ENCODE measurements at regions not wholly inside any gene's neighbourhood (a gene's known extent, or its start where the extent isn't known, plus 50 kb on each side); places are given as distances from the start of the nearest gene placed in this dataset.

- FAIRE-seq = no peak
- DNase-seq (ENCODE audit: insufficient read length, low spot score) = no peak
- no peak for TF ChIP-seq POU2F2 (IDR thresholded peaks at IDR 0.05; ENCODE audit: low read depth, low read length)
- no peak for TF ChIP-seq POLR2A (IDR thresholded peaks at IDR 0.05; ENCODE audit: low read depth, low read length)
- TF ChIP-seq SPI1 (IDR thresholded peaks at IDR 0.05; ENCODE audit: low read depth, low read length) = no peak
- TF ChIP-seq PAX5 (IDR thresholded peaks at IDR 0.05; ENCODE audit: insufficient read depth, low read length, severe bottlenecking) = no peak
- no peak for TF ChIP-seq POLR2AphosphoS5 (IDR thresholded peaks at IDR 0.05; ENCODE audit: low read depth, low read length)
- TF ChIP-seq TAF1 (IDR thresholded peaks at IDR 0.05; ENCODE audit: low read depth, low read length) = no peak
Observed at GRCh38 chr3:84789961-84790360, 168.8 kb upstream of the CADM2 start.

- FAIRE-seq = no peak
- DNase-seq (ENCODE audit: insufficient read length, low spot score) = no peak
- TF ChIP-seq POLR2A (IDR thresholded peaks at IDR 0.05; ENCODE audit: low read depth, low read length) (no peak), POLR2AphosphoS5 (IDR thresholded peaks at IDR 0.05; ENCODE audit: low read depth, low read length) (no peak), TAF1 (IDR thresholded peaks at IDR 0.05; ENCODE audit: low read depth, low read length) (no peak), PAX5 (IDR thresholded peaks at IDR 0.05; ENCODE audit: insufficient read depth, low read length, severe bottlenecking) (no peak), POU2F2 (IDR thresholded peaks at IDR 0.05; ENCODE audit: low read depth, low read length) (no peak), SPI1 (IDR thresholded peaks at IDR 0.05; ENCODE audit: low read depth, low read length) (no peak)
Observed at GRCh38 chr3:84806958-84807357, 151.8 kb upstream of the CADM2 start.

DNA sequence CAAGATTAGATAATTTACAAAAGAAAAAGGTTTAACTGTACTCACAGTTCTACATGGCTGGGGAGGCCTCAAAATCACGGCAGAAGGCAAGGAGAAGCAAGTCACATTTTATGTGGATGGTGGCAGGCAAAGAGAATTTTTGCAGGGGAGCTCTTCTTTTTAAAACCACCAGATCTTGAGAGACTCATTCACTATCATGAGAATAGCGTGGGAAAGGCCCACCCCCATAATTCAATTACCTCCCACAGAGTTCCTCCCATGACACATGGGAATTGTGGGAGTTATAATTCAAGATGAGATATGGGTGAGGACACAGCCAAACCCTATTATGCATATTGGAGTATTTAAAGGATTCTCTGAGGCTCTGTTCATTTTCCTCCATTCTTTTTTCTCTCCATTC, 138.7 kb upstream of the CADM2 start:
- no peak for TF ChIP-seq POU2F2 (IDR thresholded peaks at IDR 0.05; ENCODE audit: low read depth, low read length)
- no peak for TF ChIP-seq POLR2AphosphoS5 (IDR thresholded peaks at IDR 0.05; ENCODE audit: low read depth, low read length)
- no peak for TF ChIP-seq POLR2A (IDR thresholded peaks at IDR 0.05; ENCODE audit: low read depth, low read length)
- FAIRE-seq = no peak
- no peak for DNase-seq (ENCODE audit: insufficient read length, low spot score)

GRCh38 chr3:84820906-84821305, 137.9 kb upstream of the CADM2 start:
- TF ChIP-seq PAX5 (IDR thresholded peaks at IDR 0.05; ENCODE audit: insufficient read depth, low read length, severe bottlenecking) = no peak
- FAIRE-seq (no peak), DNase-seq (ENCODE audit: insufficient read length, low spot score) (no peak)

DNA sequence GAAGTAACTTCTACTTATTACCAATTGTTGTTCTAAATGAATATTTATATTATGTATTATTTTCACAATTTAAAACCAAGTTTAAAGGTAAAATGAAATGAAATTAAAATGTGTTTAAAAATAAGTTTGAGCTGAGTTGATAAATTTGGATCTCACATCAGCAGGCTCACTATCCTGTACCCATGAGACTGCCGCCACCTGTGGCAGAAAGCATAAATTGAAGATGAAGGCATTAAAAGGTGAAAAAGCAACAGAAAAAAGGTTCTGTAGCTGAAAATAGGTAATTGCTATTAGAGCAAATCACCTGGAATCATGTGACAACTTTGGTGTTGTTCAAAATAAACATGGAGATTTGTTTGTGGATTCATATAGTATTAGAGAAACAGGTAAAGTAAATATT, 133.0 kb upstream of the CADM2 start:
- DNase-seq (ENCODE audit: insufficient read length, low spot score) = no peak
- no peak for FAIRE-seq
- TF ChIP-seq POLR2A (IDR thresholded peaks at IDR 0.05; ENCODE audit: low read depth, low read length) = no peak
- TF ChIP-seq PAX5 (IDR thresholded peaks at IDR 0.05; ENCODE audit: insufficient read depth, low read length, severe bottlenecking) = no peak
- no peak for TF ChIP-seq TAF1 (IDR thresholded peaks at IDR 0.05; ENCODE audit: low read depth, low read length)
- no peak for TF ChIP-seq POU2F2 (IDR thresholded peaks at IDR 0.05; ENCODE audit: low read depth, low read length)

GRCh38 chr3:84830476-84830875, 128.3 kb upstream of the CADM2 start:
- DNase-seq (ENCODE audit: insufficient read length, low spot score) = no peak
- TF ChIP-seq TAF1 (IDR thresholded peaks at IDR 0.05; ENCODE audit: low read depth, low read length) (no peak), POU2F2 (IDR thresholded peaks at IDR 0.05; ENCODE audit: low read depth, low read length) (no peak), PAX5 (IDR thresholded peaks at IDR 0.05; ENCODE audit: insufficient read depth, low read length, severe bottlenecking) (no peak), SPI1 (IDR thresholded peaks at IDR 0.05; ENCODE audit: low read depth, low read length) (no peak), POLR2AphosphoS5 (IDR thresholded peaks at IDR 0.05; ENCODE audit: low read depth, low read length) (no peak), POLR2A (IDR thresholded peaks at IDR 0.05; ENCODE audit: low read depth, low read length) (no peak)
- no peak for FAIRE-seq

GRCh38 chr3:84835366-84835765, 123.4 kb upstream of the CADM2 start:
- TF ChIP-seq TAF1 (IDR thresholded peaks at IDR 0.05; ENCODE audit: low read depth, low read length) = no peak
- no peak for TF ChIP-seq SPI1 (IDR thresholded peaks at IDR 0.05; ENCODE audit: low read depth, low read length)
- TF ChIP-seq POU2F2 (IDR thresholded peaks at IDR 0.05; ENCODE audit: low read depth, low read length) = no peak
- TF ChIP-seq PAX5 (IDR thresholded peaks at IDR 0.05; ENCODE audit: insufficient read depth, low read length, severe bottlenecking) = no peak
- no peak for TF ChIP-seq POLR2AphosphoS5 (IDR thresholded peaks at IDR 0.05; ENCODE audit: low read depth, low read length)
- no peak for TF ChIP-seq POLR2A (IDR thresholded peaks at IDR 0.05; ENCODE audit: low read depth, low read length)
- FAIRE-seq (no peak), DNase-seq (ENCODE audit: insufficient read length, low spot score) (no peak)

DNA sequence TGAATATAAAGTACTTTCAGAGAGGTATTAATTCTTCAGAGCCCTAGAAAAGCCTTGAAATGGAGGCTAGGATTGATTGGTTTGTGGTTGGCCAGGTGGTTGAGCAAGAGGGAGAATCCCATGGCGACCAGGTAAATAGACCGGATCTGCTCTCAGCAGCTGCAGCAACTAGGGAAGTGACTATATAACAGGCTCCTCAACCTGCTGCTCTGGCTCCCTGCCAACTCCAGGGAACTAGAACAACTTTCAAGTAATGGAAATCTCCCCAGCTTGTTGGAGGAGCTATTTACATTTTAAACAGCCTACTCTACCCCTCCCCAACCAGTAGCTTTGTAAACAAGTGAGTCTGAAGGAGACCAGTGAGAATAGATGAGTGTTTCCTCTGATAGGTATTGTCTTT, 121.8 kb upstream of the CADM2 start:
- FAIRE-seq (no peak), DNase-seq (ENCODE audit: insufficient read length, low spot score) (no peak)
- TF ChIP-seq POLR2A (IDR thresholded peaks at IDR 0.05; ENCODE audit: low read depth, low read length) = no peak
- no peak for TF ChIP-seq POLR2AphosphoS5 (IDR thresholded peaks at IDR 0.05; ENCODE audit: low read depth, low read length)
- TF ChIP-seq TAF1 (IDR thresholded peaks at IDR 0.05; ENCODE audit: low read depth, low read length) = no peak
- no peak for TF ChIP-seq PAX5 (IDR thresholded peaks at IDR 0.05; ENCODE audit: insufficient read depth, low read length, severe bottlenecking)
- no peak for TF ChIP-seq POU2F2 (IDR thresholded peaks at IDR 0.05; ENCODE audit: low read depth, low read length)
- no peak for TF ChIP-seq SPI1 (IDR thresholded peaks at IDR 0.05; ENCODE audit: low read depth, low read length)

DNA sequence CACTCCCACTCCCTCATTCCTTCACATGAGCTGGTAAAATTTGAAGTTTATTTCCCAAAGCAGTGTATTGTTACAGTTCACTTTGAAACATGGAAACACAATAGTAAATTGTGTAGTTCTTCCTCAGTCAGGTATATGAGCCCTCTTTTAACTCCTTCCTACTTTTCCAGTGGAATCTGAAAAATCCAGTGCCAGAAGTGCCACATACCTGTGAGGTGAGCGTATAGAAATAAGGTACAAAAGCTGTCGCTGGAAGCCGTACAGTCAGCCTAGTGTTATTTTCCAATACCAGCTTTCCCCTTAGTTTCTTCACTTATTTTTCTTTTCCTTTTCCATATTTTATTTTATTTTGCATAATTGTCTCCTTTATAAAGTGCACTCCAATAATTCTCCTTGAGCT, 81.7 kb upstream of the CADM2 start:
- FAIRE-seq = no peak
- TF ChIP-seq PAX5 (IDR thresholded peaks at IDR 0.05; ENCODE audit: insufficient read depth, low read length, severe bottlenecking) (no peak), TAF1 (IDR thresholded peaks at IDR 0.05; ENCODE audit: low read depth, low read length) (no peak), POLR2A (IDR thresholded peaks at IDR 0.05; ENCODE audit: low read depth, low read length) (no peak), POLR2AphosphoS5 (IDR thresholded peaks at IDR 0.05; ENCODE audit: low read depth, low read length) (no peak), POU2F2 (IDR thresholded peaks at IDR 0.05; ENCODE audit: low read depth, low read length) (no peak), SPI1 (IDR thresholded peaks at IDR 0.05; ENCODE audit: low read depth, low read length) (no peak)
- no peak for DNase-seq (ENCODE audit: insufficient read length, low spot score)

- FAIRE-seq = no peak
Observed at GRCh38 chr3:84881288-84881687, 77.5 kb upstream of the CADM2 start.

More at GRCh38 chr3:84881288-84881687, 77.5 kb upstream of the CADM2 start:
- no peak for TF ChIP-seq POLR2AphosphoS5 (IDR thresholded peaks at IDR 0.05; ENCODE audit: low read depth, low read length)
- no peak for TF ChIP-seq PAX5 (IDR thresholded peaks at IDR 0.05; ENCODE audit: insufficient read depth, low read length, severe bottlenecking)
- TF ChIP-seq SPI1 (IDR thresholded peaks at IDR 0.05; ENCODE audit: low read depth, low read length) = no peak
- TF ChIP-seq POU2F2 (IDR thresholded peaks at IDR 0.05; ENCODE audit: low read depth, low read length) = no peak
- no peak for TF ChIP-seq TAF1 (IDR thresholded peaks at IDR 0.05; ENCODE audit: low read depth, low read length)
- TF ChIP-seq POLR2A (IDR thresholded peaks at IDR 0.05; ENCODE audit: low read depth, low read length) = no peak
- no peak for DNase-seq (ENCODE audit: insufficient read length, low spot score)

Data from GM12891 (cell line).